Large intestine (tissue), 3 donors: ENCODE measurements at regions not wholly inside any gene's neighbourhood (a gene's known extent, or its start where the extent isn't known, plus 50 kb on each side); places are given as distances from the start of the nearest gene placed in this dataset.

Source experiments
- DNase-seq, 2 donors: peaks; one replicate each; pipeline versions ENCODE4 v3.0.0 to v3.0.0-alpha.2; 2013
- H3K27ac ChIP-seq: one replicate; pipeline ENCODE4 v1.5.1; 2013; ENCODE audit warnings: low read length
- H3K27me3 ChIP-seq: 2 replicates; pipeline ENCODE4 v1.6.1; 2013; ENCODE audit warnings: low read length; ENCODE audit not compliant: control insufficient read depth, insufficient read depth
- H3K36me3 ChIP-seq: 2 replicates; pipeline ENCODE4 v1.6.1; 2013; ENCODE audit warnings: low read length; ENCODE audit not compliant: control insufficient read depth, insufficient read depth
- H3K4me1 ChIP-seq: one replicate; pipeline ENCODE4 v1.6.1; 2013; ENCODE audit warnings: low read length; ENCODE audit not compliant: control insufficient read depth, insufficient read depth
- H3K4me3 ChIP-seq: one replicate; pipeline ENCODE4 v1.5.1; 2013; ENCODE audit warnings: low read length
- H3K9me3 ChIP-seq: one replicate; pipeline ENCODE4 v1.6.1; 2013; ENCODE audit warnings: mild to moderate bottlenecking, low read depth, low read length, moderate library complexity; ENCODE audit not compliant: control insufficient read depth
- WGBS: methylation state at CpG from one replicate; pipeline ENCODE4 v1.1.5; 2013; ENCODE audit warnings: low lambda C conversion rate; ENCODE audit not compliant: insufficient coverage; 5-methylcytosine and 5-hydroxymethylcytosine counted together

DNA sequence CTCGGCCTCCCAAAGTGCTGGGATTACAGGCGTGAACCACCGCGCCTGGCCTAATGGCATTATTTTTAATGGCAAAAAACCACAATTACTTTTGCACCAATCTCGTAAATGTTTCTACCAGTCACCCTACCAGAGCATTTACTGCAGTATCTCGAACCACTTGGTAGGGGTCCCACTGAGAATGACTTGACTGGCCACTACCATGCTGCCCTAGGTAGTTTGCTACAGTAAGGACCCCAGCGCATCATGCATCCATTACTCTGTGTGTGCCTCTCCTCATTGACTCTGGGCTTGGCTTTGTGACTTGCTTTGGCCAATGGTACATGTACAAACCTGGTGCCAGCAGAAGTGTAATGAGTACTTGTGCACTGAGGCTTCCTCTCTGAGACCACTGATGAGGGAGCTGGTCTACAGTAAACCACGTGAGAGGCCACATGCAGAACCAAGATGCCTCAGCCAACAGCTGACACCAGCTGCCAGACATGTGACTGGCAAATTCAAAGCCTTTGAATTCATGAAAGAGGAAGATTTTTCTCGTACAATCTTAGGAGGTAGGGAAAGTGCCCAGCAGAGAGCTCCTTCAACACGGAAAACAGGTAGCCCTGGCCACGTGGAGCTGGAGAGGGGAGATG, 421.7 kb upstream of the C16orf82 start:
- DNase-seq = no peak
- no CpG with 5 or more reads among the region's 11 CpGs for WGBS
- H3K4me3 ChIP-seq = no peak overlapping the region
- H3K36me3 ChIP-seq = no peaks in the 10 kb centered on the region
- no peaks in the 10 kb centered on the region for H3K9me3 ChIP-seq
- H3K4me1 ChIP-seq = no peaks in the 10 kb centered on the region
- H3K27ac ChIP-seq = no peak overlapping the region
- no peaks in the 10 kb centered on the region for H3K27me3 ChIP-seq

DNA sequence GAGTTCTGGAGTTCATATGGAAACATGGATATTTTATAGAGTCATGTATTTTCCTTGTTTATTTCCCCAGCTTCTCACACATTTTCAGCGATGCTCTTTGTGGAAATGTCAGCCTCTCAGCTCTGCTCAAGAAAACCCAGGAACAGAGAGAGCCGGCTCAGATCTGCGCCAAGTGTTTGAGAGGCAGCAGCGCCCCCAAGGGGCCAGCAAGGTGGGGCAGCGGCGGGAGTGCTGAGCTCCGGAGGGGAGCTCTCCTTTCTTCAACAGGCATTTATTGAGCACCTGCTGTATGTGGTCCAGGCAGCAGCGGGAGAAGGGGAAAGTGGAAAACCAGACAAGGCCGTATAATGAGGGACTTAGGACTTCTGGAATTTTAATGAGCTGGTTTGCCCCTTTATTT, 421.1 kb upstream of the C16orf82 start:
- DNase-seq = peak; percentile 3 to 5
- Histone ChIP-seq H3K4me1 (no peaks in the 10 kb centered on the region), H3K36me3 (no peaks in the 10 kb centered on the region), H3K9me3 (no peaks in the 10 kb centered on the region), H3K27me3 (no peaks in the 10 kb centered on the region), H3K27ac (no peak overlapping the region), H3K4me3 (no peak overlapping the region)
- 13% methylated on average over 4 of the region's 9 CpGs for WGBS

DNA sequence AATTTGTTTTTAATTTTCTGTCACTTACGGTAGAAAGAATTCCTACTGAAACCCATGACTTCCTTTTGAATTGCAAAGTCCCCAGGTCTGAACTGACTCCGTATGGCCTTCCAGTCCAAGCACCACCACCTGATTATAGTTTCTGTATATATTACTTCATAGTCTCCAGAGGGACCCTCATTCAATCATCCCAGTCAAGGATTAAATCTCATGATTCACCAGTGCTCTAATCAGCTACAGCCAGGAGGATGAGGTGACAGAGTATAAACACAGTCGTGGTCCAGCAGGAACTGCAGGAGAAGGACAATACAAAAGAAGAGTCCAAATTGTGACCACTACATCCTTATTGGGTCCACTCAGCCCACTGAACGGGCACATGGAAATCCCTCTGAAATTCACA, 418.9 kb upstream of the C16orf82 start:
- WGBS = no CpG with 5 or more reads among the region's 4 CpGs
- no peak for DNase-seq
- no peaks in the 10 kb centered on the region for H3K36me3 ChIP-seq

DNA sequence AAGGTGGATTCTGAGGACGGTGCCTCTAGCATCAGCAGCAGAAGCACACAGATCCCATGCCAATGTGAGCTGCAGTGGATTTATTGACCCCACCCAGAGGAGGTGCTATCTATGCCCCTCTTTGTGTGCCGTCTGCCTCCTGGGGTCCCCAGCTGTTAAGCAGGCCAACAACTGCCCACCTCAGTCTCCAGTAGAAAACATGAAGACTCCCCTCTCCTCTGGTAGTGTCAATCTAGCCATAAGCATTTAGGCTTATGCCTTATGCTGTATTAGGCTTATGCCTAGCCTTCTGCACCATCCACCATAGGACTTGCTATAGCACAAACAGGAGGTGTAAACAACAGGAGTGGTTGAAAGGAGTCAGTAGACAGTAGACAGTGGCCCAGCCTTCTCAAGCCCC, 417.9 kb upstream of the C16orf82 start:
- no peak overlapping the region for H3K27ac ChIP-seq
- no peaks in the 10 kb centered on the region for H3K9me3 ChIP-seq
- no peak for DNase-seq
- H3K27me3 ChIP-seq = no peaks in the 10 kb centered on the region
- H3K4me3 ChIP-seq = no peak overlapping the region
- H3K4me1 ChIP-seq = no peaks in the 10 kb centered on the region
- no CpG with 5 or more reads among the region's 2 CpGs for WGBS
- no peaks in the 10 kb centered on the region for H3K36me3 ChIP-seq

More for the DNA sequence above, 418.9 kb upstream of the C16orf82 start:
- Histone ChIP-seq H3K4me1 (no peaks in the 10 kb centered on the region), H3K9me3 (no peaks in the 10 kb centered on the region), H3K4me3 (no peak overlapping the region), H3K27me3 (no peaks in the 10 kb centered on the region), H3K27ac (no peak overlapping the region)

DNA sequence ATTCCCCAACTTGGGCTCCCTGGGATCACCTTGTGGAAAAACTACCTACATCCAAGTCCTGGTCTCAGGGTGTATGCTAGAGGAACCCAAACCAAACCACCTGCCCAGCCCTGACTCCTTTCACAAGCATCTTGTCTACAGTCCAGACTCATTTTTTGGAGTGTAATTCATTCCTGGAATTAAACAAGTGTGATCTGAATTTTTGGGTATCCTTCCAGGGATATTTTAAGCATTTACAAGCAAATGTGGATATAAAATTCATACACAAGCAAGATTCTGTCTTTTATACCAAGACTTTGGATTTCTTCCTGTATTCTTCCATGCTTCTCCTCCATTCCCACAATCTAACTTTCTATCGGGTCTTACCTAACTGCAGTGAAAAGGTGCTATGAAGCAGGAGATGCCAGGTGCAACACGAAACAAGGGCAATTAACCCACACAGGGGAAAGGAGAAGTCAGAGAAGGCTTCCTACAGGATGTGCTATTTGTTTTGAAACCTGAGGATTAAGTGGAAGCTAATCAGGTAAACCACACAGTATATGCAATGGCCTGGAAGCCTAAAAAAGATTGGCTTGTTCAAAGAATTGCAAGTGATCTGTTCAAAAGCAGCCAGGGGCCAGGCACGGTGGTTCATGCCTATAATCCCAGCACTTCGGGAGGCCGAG, 417.2 kb upstream of the C16orf82 start:
- Histone ChIP-seq H3K27me3 (no peaks in the 10 kb centered on the region), H3K4me3 (no peak overlapping the region), H3K9me3 (no peaks in the 10 kb centered on the region), H3K36me3 (no peaks in the 10 kb centered on the region), H3K27ac (no peak overlapping the region), H3K4me1 (no peaks in the 10 kb centered on the region)
- DNase-seq = no peak
- WGBS = no CpG with 5 or more reads among the region's 5 CpGs

DNA sequence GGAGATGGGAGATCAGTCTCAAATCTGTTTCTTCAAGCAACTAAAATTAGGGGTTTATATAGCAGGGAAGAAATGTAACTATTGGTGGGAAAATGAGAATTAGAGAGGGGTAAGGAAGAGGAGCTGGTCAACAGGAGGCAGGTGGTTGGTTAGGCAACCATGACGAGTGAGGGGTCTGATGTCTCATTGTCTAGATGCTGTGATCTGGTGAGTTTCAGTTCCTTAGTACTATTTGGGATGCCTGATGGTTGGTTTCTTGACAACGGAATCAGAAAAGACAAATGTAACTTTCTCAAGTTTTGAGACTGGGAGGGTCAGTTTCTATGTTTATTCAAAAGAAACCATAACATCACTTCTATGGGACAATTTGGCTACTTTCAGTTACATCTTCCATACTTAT, 415.3 kb upstream of the C16orf82 start:
- WGBS = 83% methylated on average over 1 of the region's 2 CpGs
- Histone ChIP-seq H3K4me3 (no peak overlapping the region), H3K27me3 (no peaks in the 10 kb centered on the region), H3K36me3 (no peaks in the 10 kb centered on the region), H3K9me3 (no peaks in the 10 kb centered on the region), H3K4me1 (no peaks in the 10 kb centered on the region), H3K27ac (no peak overlapping the region)
- no peak for DNase-seq

DNA sequence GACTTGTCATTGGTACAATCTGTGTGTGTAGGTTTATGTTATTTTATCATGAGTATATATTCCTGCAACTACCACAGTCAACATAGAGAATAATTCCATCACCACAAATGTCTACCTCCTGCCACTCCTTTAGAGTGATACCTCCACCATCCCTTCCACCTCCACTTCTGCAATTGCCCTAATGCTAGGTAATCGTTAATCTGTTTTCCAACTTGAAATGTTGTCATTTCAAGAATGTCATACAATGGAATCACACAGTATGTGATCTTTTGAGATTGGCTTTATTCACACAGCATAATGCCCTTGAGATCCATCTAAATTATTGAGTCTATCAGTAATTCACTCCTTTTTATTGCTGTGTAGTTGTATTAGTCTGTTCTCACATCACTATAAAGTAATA, 414.8 kb upstream of the C16orf82 start:
- no peaks in the 10 kb centered on the region for H3K27me3 ChIP-seq
- DNase-seq = no peak
- H3K36me3 ChIP-seq = no peaks in the 10 kb centered on the region
- H3K9me3 ChIP-seq = no peaks in the 10 kb centered on the region
- WGBS = 86% methylated on average over 1 of the region's 1 CpG
- no peaks in the 10 kb centered on the region for H3K4me1 ChIP-seq
- no peak overlapping the region for H3K4me3 ChIP-seq
- no peak overlapping the region for H3K27ac ChIP-seq

DNA sequence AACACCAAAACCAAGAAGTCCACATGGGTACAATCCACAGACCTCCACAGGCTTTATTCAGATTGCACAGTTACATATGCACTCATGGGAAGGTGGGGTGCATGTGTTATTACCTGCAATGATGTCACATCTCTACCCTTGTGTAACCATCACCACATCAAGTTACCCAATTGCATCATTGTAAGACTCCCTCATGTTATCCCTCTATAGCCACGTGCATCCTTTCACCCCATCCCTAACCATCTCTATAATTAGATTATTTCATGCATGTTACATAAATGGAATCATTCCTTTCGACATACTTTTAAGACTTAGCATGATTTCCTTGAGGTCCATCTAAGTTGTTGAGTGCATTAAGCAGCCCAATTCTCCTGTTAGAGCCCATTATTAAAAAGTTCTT, 408.2 kb upstream of the C16orf82 start:
- WGBS = no CpG with 5 or more reads among the region's 2 CpGs

DNA sequence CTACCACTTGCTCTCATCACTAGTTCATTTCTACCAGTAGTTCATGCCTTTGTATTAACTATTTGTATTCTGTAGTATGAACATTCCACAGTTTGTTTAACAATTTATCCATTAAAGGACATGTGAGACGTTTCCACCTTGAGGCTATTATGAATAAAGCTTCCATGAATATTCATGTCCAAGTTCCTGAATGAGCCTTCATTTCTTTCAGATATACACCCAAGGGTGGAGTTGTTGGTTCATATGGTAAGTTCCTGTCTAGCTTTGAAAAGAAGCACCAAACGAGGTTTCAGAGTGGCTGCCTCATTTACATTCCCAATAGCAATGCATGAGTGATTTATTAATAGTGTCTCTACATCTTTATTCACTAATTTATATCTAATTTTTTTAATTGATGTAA, 407.8 kb upstream of the C16orf82 start:
- H3K9me3 ChIP-seq = no peaks in the 10 kb centered on the region
- H3K4me3 ChIP-seq = no peak overlapping the region
- DNase-seq = no peak
- H3K36me3 ChIP-seq = no peaks in the 10 kb centered on the region
- no CpG with 5 or more reads among the region's 2 CpGs for WGBS
- no peaks in the 10 kb centered on the region for H3K27me3 ChIP-seq
- no peaks in the 10 kb centered on the region for H3K4me1 ChIP-seq
- no peak overlapping the region for H3K27ac ChIP-seq

More for the DNA sequence above, 408.2 kb upstream of the C16orf82 start:
- H3K4me1 ChIP-seq = no peaks in the 10 kb centered on the region
- no peaks in the 10 kb centered on the region for H3K9me3 ChIP-seq
- H3K27me3 ChIP-seq = no peaks in the 10 kb centered on the region
- no peak overlapping the region for H3K27ac ChIP-seq
- DNase-seq = no peak
- H3K4me3 ChIP-seq = no peak overlapping the region
- H3K36me3 ChIP-seq = no peaks in the 10 kb centered on the region

DNA sequence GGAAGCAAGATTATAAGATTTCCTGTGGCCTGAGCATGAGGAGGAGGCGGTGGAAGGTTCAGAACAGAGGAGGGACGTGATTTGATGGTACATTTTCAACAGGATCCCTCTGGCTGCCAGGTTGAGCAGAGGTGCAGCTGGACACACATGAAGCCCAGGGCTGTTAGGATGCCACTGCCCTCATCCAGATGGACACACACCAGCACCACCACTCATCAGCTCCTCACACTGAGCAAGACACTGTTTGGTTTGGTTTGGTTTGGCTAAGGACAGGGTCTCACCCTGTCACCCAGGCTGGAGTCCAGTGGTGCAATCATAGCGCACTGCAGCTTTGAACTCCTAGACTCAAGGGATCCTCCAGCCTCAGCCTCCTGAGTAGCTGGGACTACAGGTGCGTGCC, 402.6 kb upstream of the C16orf82 start:
- WGBS = no CpG with 5 or more reads among the region's 4 CpGs
- H3K4me3 ChIP-seq = no peak overlapping the region
- H3K4me1 ChIP-seq = no peaks in the 10 kb centered on the region

More for the DNA sequence above, 402.6 kb upstream of the C16orf82 start:
- no peak overlapping the region for H3K27ac ChIP-seq
- no peak for DNase-seq
- no peaks in the 10 kb centered on the region for H3K9me3 ChIP-seq
- no peaks in the 10 kb centered on the region for H3K36me3 ChIP-seq
- H3K27me3 ChIP-seq = peaks cover 2% of the 10 kb centered on the region
